HG03139 (cell line): ENCODE measurements at regions not wholly inside any gene's neighbourhood (a gene's known extent, or its start where the extent isn't known, plus 50 kb on each side); places are given as distances from the start of the nearest gene placed in this dataset.

Experiments used
- ATAC-seq: cut with Tn5 transposase; IDR thresholded peaks from one replicate; pipeline ENCODE4 v1.9.1; 2021; ENCODE audit not compliant: unreplicated experiment

GRCh38 chr13:76527041-76527440, 359.2 kb downstream of the KCTD12 start:
- ATAC-seq: no peak

DNA sequence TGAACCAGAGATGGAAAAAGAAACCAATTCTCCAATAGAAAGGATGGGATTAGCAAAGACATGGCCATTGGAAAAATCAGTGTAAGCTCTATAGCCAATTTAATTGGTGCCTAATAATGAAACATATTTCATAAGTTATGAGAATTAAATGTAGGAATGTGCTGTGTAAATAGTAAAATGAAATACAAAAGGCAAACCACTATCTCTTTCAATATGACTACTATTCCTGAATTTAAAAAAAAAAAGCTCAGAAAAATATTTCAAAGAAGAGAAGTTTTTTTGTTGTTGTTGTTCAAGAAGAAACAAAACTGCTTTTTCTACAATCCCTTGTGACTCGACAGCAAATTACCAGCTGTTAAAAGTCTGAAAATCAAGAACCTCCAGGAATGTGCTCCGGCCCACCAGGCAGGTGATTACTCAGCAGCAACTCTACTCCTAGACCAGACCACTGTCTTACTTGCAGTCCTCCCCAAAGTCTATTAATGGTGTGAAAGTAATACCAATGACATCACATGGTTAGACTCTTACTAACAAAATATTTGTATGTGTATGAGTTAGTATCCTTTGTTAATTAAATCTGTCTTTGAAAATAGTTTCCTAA, 362.4 kb downstream of the KCTD12 start:
- no peak for ATAC-seq

DNA sequence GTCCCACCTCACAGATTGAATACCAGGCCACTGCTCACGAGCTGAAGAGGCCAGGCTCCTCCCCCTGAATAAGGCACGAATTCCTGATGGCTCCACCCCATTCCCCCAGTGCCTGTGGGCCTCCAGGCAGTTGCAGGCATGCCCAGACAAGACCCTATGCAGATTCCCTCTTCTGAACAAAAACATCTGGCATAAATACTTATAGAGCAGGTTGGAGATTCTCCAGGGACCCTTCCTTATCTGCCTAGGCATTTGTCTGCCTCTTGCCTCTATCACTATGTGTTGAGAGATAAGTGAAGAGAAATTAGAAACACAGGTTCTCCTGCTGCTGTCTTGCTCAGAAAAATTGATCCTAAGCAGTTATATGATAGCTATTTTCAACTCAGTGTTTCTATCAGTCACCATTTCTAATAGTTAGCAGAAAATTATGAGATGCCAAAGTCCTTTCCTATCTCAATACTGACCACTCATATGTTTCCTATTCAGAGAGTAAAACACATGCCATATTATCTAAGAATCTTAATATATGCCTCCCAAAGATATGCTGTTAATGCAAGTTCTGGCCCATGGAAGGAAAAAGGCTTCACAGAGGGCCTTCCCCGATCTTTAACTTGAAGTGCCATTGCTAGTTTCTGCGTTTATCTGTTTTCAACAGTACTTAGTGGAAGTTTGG, 364.0 kb downstream of the KCTD12 start:
- no peak for ATAC-seq

DNA sequence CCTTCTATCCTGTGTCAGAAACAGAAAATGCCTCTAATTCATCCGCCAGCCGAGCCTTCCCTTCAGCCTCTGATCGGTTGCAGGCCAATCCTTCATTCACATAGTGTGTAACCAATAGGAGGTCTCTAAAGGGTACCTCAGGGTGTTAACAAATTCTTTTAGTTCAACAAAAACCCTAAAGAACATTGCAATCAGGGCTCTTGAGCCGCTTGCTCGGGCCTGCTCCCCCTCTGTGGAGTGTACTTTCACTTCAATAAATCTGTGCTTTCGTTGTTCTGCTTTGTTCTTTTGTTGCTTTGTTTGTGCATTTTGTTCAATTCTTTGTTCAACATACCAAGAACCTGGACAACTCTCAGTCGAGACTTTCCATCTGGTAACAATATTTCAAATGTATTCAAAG, 366.5 kb downstream of the KCTD12 start:
- ATAC-seq: no peak

GRCh38 chr13:76516586-76516985, 369.6 kb downstream of the KCTD12 start:
- no peak for ATAC-seq

DNA sequence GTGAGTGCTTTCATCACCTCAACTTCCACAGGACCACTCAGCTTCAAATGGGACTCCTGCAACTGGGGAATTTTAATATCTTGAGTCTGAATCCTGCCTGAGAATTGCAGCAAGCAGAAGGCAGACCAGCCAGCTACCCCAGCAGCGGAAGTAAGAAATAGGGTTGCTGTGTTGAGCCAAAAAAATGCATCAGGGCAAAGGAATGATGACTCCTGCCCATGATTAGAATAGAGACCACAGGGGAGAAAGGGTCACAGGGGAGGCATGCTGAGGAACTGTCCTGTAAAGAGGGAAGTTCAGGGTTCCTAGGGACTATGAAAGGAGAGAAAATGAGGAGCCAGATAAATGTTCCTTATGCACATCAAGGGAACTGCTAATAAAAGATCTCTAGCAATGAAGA, 370.2 kb downstream of the KCTD12 start:
- ATAC-seq: no peak

DNA sequence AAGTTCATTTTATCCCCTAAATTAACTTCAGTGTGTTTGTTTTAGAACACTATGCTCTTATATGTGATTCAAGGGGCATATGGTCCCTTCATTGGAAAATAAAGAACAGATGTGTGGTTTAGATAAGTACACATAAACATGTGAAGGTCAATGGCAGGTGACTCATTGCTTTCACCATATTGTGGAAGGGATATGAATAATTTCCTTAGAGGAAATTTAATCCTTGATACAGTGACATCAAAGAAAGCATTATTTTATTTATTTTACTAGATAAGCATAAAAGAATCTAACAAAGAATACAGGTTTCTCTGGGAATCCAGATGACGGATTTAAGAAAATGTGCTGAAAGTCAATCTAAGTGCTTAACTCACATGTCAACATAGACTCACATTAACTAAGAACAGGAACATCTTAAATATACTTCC, 373.5 kb downstream of the KCTD12 start:
- ATAC-seq: no peak

- ATAC-seq: no peak
These were observed 380.8 kb downstream of the KCTD12 start for GRCh38 chr13:76505437-76505836.

- ATAC-seq: no peak
These were observed 382.4 kb downstream of the KCTD12 start for GRCh38 chr13:76503766-76504165.

DNA sequence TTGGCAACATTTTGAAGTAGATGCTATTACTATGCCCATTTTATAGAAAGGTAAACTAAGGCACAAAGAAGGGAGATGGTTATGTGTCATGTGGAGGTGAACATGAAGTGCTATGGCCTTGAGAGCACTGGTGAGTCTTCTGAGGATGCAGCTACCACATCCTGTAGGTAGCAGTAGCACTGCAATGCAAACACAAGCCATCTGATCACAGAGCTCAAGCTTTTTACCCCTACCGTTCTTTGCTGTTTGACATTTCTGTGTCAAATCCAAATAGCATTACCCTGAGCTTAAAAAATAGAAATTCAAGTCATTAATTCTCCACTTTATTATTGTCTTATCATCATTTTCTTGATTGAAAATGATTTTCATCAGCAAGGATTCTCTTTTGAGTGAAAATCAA, 382.9 kb downstream of the KCTD12 start:
- no peak for ATAC-seq

DNA sequence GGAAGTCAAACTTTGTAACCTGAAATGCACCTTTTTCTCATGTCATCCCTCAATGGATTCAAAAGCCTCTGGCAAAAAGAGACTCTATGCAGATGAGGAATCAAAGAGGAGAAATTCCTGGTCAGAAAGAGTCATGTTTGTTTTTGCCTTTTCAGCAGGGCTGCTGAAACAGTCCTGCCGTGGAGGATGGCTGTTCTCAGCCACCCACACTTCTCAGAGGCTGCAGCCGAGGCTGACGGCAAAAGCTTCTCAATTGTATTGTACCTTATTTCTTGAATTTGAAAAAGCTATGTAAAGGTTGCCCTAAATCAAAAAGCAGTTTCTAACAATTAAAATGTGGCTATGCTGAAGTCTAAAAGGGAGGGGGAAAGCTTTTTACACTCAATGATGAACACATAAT, 385.3 kb downstream of the KCTD12 start:
- ATAC-seq: no peak

- no peak for ATAC-seq
These were observed 386.3 kb downstream of the KCTD12 start for GRCh38 chr13:76499891-76500290.

GRCh38 chr13:76489274-76489673, 396.9 kb downstream of the KCTD12 start:
- no peak for ATAC-seq

GRCh38 chr13:76481738-76482137, 404.5 kb downstream of the KCTD12 start:
- no peak for ATAC-seq

- ATAC-seq: no peak
These were observed 411.2 kb downstream of the KCTD12 start for GRCh38 chr13:76474966-76475365.

DNA sequence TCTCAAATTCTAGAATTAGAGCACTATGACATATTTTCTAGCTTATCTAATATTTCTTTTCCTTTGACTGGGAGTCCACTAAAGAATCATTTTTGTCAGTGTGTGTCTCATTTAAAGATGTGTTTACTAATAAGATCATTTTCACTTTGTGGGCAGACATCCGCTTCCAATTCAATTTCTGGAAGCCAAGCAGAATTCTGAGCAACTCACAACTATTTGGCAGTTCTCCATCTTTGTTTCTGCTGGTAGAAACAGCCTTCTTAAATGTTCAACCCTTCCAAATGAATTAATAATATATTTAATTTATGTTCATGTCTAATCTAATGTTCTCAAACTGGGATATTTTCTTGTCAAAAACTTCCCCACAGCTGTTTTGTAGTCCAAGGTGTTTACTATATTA, 411.8 kb downstream of the KCTD12 start:
- ATAC-seq: no peak

- peak; percentile 100 for ATAC-seq
These were observed 412.6 kb downstream of the KCTD12 start for GRCh38 chr13:76473552-76474134.

- ATAC-seq: no peak
These were observed 413.3 kb downstream of the KCTD12 start for GRCh38 chr13:76472916-76473315.

DNA sequence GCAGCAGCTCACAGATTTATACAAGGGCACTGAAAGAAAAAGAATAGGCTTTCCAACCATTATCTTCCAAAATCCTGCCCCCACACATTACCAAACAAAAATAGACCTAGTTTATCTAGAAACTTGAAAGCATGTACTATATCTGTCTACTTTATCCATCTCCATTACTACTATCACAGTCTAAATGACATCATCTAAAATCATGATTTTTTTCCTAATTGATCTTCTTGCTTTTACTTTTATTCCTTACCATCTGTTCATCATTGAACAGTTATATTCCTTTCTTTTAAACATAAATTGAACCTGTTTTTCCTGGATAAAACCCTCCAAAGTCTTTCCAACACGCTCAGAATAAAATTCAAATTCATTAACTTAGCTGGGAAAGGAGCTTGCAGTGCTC, 414.7 kb downstream of the KCTD12 start:
- ATAC-seq: no peak

DNA sequence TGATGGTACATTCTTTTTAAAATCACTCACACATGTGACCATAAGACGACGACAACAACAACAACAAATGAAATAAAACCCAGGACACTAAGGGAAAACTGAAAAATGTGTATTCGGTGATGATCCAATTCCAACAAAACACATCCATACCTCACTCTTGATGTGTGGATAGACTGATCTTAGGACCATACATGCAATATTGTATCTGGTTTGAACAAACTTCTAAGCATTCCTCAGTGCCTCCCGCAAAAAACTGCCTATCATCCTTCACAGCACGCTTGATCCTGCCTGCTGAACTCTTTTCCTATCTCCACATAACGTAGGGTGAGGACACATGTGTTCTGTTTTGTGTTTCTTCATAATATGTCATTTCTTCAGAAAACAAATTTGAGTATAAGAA, 415.2 kb downstream of the KCTD12 start:
- no peak for ATAC-seq

DNA sequence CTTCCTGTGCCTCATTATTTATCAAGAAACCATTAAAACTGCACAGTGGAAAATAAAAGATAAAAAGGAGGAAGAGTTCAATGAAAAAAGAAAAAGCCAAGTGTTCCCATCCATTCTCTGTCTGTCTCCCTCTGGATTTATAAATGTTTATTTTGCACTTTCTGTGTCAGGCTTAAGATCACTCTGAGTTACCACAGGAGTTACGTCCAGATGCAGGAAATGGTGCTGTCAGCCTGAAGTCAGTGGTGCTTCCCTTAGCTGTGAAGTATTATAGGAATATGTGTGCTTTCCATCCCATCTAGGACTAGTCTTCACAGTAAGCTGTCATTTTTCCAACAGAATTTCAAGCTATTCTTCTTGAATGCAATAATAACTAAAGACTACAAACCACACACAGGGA, 420.2 kb downstream of the KCTD12 start:
- ATAC-seq: no peak

- no peak for ATAC-seq
These were observed 422.9 kb downstream of the KCTD12 start for GRCh38 chr13:76463314-76463713.

- no peak for ATAC-seq
These were observed 424.2 kb downstream of the KCTD12 start for GRCh38 chr13:76461999-76462398.
